Umbilical cord (tissue), 1 donor: ENCODE measurements at regions not wholly inside any gene's neighbourhood (a gene's known extent, or its start where the extent isn't known, plus 50 kb on each side); places are given as distances from the start of the nearest gene placed in this dataset.
A peak's percentile ranks its signal among the peaks of the same experiment; 100 is the strongest.
"Not testable (repeated sequence)": the region's sequence is repeated elsewhere in the genome, so short reads cannot be mapped to it uniquely, and the experiment has no call there.

ENCODE experiments used
- DNase-seq: peaks from one replicate; pipeline ENCODE4 v3.0.0-alpha.2; 2015; ENCODE audit warnings: low spot score

GRCh38 chr20:40080041-40080652 lies 608.9 kb downstream of the MAFB start:
- DNase-seq: no peak

- DNase-seq: peak; percentile 54
Observed at GRCh38 chr20:40073535-40074111, 615.4 kb downstream of the MAFB start.

GRCh38 chr20:40072907-40073306 lies 616.1 kb downstream of the MAFB start:
- DNase-seq: no peak

GRCh38 chr20:40056171-40056570 lies 632.9 kb downstream of the MAFB start:
- no peak for DNase-seq

GRCh38 chr20:40055711-40056110 lies 633.3 kb downstream of the MAFB start:
- DNase-seq: no peak

GRCh38 chr20:40054311-40054710 lies 634.7 kb downstream of the MAFB start:
- DNase-seq: no peak

GRCh38 chr20:40050596-40050995 lies 638.4 kb downstream of the MAFB start:
- no peak for DNase-seq

- no peak for DNase-seq
Observed at GRCh38 chr20:40049854-40050253, 639.2 kb downstream of the MAFB start.

- no peak for DNase-seq
Observed at GRCh38 chr20:40046703-40047102, 642.3 kb downstream of the MAFB start.

- no peak for DNase-seq
Observed at GRCh38 chr20:40037511-40037910, 651.5 kb downstream of the MAFB start.

GRCh38 chr20:40029589-40029988 lies 659.4 kb downstream of the MAFB start:
- DNase-seq: no peak

- DNase-seq: no peak
Observed at GRCh38 chr20:40019510-40019909, 669.5 kb downstream of the MAFB start.

- DNase-seq: no peak
Observed at GRCh38 chr20:40017765-40018164, 671.3 kb downstream of the MAFB start.

GRCh38 chr20:40016890-40017289 lies 672.1 kb downstream of the MAFB start:
- DNase-seq: no peak

- peak; percentile 4 for DNase-seq
Observed at GRCh38 chr20:40016392-40016791, 672.6 kb downstream of the MAFB start.

- DNase-seq: not testable (repeated sequence)
Observed at GRCh38 chr20:40012026-40012425, 677.0 kb downstream of the MAFB start.

- DNase-seq: no peak
Observed at GRCh38 chr20:40010483-40010882, 678.6 kb downstream of the MAFB start.

- DNase-seq: no peak
Observed at GRCh38 chr20:40009542-40009941, 679.5 kb downstream of the MAFB start.

- DNase-seq: no peak
Observed at GRCh38 chr20:40008177-40008576, 680.9 kb downstream of the MAFB start.

GRCh38 chr20:40006168-40006860 lies 682.7 kb downstream of the MAFB start:
- no peak for DNase-seq

- not testable (repeated sequence) for DNase-seq
Observed at GRCh38 chr20:40004092-40004491, 684.9 kb downstream of the MAFB start.

GRCh38 chr20:39993742-39994141 lies 695.3 kb downstream of the MAFB start:
- DNase-seq: no peak

- no peak for DNase-seq
Observed at GRCh38 chr20:39990692-39991091, 698.3 kb downstream of the MAFB start.
